CD4-positive, alpha-beta T cell treated with Interleukin-21 for 1 hour (primary cell): ENCODE measurements at regions not wholly inside any gene's neighbourhood (a gene's known extent, or its start where the extent isn't known, plus 50 kb on each side); places are given as distances from the start of the nearest gene placed in this dataset.

Source experiments
- DNase-seq: peaks from one replicate; pipeline ENCODE4 v3.0.0-alpha.2; 2020

- DNase-seq: no peak
Observed at GRCh38 chr6:66883453-66883852, 1176.4 kb upstream of the EYS start.

GRCh38 chr6:66866801-66867200 is 1159.8 kb upstream of the EYS start:
- no peak for DNase-seq

- DNase-seq: no peak
Observed at GRCh38 chr6:66865771-66866170, 1158.7 kb upstream of the EYS start.

- DNase-seq: no peak
Observed at GRCh38 chr6:66861007-66861541, 1154.0 kb upstream of the EYS start.

GRCh38 chr6:66860328-66860727 is 1153.3 kb upstream of the EYS start:
- DNase-seq: no peak

GRCh38 chr6:66858196-66858595 is 1151.2 kb upstream of the EYS start:
- DNase-seq: no peak

GRCh38 chr6:66854014-66854413 is 1147.0 kb upstream of the EYS start:
- DNase-seq: no peak

- DNase-seq: no peak
Observed at GRCh38 chr6:66851930-66852329, 1144.9 kb upstream of the EYS start.

GRCh38 chr6:66849843-66850242 is 1142.8 kb upstream of the EYS start:
- no peak for DNase-seq

GRCh38 chr6:66848244-66848953 is 1141.4 kb upstream of the EYS start:
- no peak for DNase-seq

GRCh38 chr6:66838764-66839163 is 1131.7 kb upstream of the EYS start:
- DNase-seq: no peak

- DNase-seq: no peak
Observed at GRCh38 chr6:66825539-66825938, 1118.5 kb upstream of the EYS start.

- DNase-seq: no peak
Observed at GRCh38 chr6:66814156-66814555, 1107.1 kb upstream of the EYS start.

- no peak for DNase-seq
Observed at GRCh38 chr6:66808771-66809170, 1101.7 kb upstream of the EYS start.

GRCh38 chr6:66796987-66797386 is 1090.0 kb upstream of the EYS start:
- DNase-seq: no peak

GRCh38 chr6:66788579-66788978 is 1081.6 kb upstream of the EYS start:
- no peak for DNase-seq

- DNase-seq: no peak
Observed at GRCh38 chr6:66772800-66773199, 1065.8 kb upstream of the EYS start.

- DNase-seq: no peak
Observed at GRCh38 chr6:66771626-66772025, 1064.6 kb upstream of the EYS start.

- DNase-seq: no peak
Observed at GRCh38 chr6:66751630-66752029, 1044.6 kb upstream of the EYS start.

GRCh38 chr6:66740346-66740745 is 1033.3 kb upstream of the EYS start:
- no peak for DNase-seq

GRCh38 chr6:66735106-66735890 is 1028.3 kb upstream of the EYS start:
- DNase-seq: no peak

- no peak for DNase-seq
Observed at GRCh38 chr6:66731310-66731709, 1024.3 kb upstream of the EYS start.

- DNase-seq: no peak
Observed at GRCh38 chr6:66725670-66726069, 1018.6 kb upstream of the EYS start.

GRCh38 chr6:66717801-66718200 is 1010.8 kb upstream of the EYS start:
- DNase-seq: no peak
